SKM-1 treated with dmso at 0.1 percent for 144 hours (cell line): ENCODE measurements at regions not wholly inside any gene's neighbourhood (a gene's known extent, or its start where the extent isn't known, plus 50 kb on each side); places are given as distances from the start of the nearest gene placed in this dataset.

Experiments
- DNase-seq: peaks from one replicate; lab custom pipeline; 2025; ENCODE audit not compliant: unreplicated experiment; lab: John Stamatoyannopoulos, UW

- no peak for DNase-seq
Measured at GRCh38 chr4:4641661-4642495, 100.0 kb upstream of the STX18 start.

DNA sequence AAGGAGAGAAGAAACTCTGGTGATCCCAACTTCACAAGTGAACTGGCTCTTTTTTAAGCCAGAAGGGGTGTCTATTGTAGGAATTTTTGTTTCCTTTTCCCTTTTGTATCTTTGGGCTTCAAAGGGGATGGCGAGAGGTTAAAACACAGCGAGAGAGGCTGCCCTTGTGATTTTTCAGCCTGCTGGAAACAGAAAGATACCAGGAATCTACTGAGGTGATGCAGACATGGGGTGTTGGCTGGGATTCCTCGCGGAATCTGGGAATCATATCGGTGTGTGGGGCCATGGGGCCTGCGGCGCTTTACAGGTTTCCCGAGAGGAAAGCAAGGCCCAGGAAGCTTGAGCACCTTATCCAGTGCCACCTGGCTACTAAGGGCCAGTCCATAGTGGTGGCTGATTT, 99.4 kb upstream of the STX18 start:
- no peak for DNase-seq

DNA sequence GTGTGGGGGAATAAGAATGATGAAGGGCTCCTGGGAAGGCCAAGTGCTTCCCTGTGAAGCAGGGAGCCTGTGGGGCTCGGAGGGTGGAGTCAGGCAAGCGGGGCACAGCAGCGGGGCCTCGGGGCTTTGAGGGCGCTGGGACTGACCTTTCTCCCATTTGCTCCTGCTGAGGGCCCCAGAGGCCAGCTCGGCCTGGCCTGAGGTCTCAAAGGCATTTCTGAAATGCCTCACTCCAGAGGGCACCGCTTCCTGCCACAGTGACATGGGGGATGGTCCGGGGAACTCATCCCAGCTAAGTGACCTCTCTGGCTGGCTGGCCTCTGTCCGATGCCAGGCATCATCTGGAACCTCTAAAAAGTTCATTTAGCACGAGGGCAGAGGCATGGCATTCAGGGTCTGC, 98.8 kb upstream of the STX18 start:
- no peak for DNase-seq

DNA sequence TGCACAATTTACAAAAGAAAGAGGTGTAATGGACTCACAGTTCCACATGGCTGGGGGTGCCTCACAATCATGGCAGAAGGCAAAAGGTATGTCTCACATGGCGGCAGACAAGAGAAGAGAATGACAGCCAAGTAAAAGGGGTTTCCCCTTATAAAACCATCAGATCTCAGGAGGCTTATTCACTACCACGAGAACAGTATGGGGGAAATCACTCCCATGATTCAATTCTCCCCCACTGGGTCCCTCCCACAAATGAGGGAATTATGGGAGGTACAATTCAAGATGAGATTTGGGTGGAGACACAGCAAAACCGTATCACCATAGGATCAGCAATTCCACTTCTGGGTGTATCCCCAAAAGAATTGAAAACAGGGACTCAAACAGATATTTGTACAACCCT, 97.5 kb upstream of the STX18 start:
- DNase-seq = no peak

- DNase-seq = no peak
Measured at GRCh38 chr4:4637710-4638109, 95.9 kb upstream of the STX18 start.

DNA sequence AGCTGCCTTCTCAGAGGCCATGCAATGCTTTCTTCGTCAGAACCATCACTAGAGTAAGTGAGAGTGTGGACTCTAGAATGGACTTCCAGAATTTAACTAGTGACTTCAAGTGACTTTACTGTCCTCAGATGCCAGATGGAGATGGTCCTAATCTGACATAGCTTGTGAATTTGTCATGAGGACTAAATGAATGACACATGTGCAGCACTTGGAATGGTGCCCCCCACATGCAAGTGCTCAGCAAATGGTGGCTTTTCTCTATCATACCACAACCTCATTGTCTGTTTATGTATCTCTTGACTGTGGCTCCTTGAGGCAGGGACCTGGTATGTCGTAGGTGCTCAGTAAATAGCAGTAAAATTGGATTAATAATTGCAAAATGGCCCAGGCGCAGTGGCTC, 91.6 kb upstream of the STX18 start:
- no peak for DNase-seq

DNA sequence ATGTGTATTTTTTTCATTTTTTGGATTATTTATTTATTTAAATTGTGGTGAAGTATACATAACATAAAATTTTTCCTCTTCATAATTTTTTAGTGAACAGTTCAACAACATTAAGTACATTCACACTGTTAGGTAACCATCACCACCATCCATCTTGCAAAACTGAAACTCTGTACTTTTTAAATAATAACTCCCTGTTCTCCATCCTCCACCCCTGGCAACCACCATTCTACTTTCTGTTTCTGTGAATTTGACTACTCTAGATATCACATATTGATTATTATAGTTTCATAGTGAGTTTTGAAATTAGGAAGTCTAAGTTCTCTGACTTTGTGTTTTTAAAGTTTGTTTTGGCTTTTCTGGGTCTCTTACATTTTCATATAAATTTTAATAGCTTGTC, 89.3 kb upstream of the STX18 start:
- DNase-seq = no peak

DNA sequence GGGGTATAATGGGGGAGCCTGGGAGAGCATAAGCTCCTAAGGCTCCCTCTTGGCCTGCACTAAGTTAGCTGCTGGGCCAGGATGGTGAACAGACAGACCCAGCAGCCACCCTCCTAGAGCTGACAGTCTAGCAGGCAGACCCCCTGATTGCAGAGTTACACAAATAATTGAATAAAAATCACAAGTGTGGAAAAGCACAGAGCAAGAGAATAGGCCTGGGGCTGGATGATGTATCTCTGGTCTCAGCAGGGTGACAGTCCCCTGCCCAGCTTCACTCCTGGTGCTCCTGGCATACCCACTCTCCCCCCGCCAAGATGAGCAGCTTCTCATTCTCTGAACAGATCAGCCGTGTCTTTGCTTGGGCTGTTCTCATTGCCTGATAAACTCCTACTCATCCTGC, 86.1 kb upstream of the STX18 start:
- no peak for DNase-seq

GRCh38 chr4:4627111-4627510, 85.3 kb upstream of the STX18 start:
- DNase-seq = no peak

- DNase-seq = peak; percentile 73
Measured at GRCh38 chr4:4625488-4625887, 83.6 kb upstream of the STX18 start.

DNA sequence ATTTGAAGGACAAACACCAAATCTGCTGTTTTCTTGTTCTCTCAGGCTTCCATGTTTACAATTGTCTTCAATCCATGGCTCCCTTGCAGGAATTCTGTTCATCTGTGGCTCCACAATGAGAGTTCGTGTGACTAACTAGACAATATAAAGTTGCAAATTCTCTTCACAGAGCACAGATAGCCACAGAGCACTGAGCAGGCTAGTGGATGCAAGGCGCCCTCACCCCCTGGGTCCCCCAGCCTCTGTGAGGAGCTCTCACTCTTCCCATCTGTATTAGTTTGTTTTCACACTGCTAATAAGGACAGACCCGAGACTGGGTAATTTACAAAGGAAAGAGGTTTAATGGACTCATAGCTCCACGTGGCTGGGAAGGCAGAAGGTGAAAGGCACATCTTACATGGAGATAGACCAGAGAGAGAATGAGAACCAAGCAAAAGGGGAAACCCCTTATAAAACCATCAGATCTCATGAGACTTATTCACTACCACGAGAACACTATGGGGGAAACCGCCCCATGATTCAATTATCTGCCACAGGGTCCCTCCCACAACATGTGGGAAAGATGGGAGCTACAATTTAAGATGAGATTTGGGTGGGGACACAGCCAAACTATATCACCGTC, 82.5 kb upstream of the STX18 start:
- DNase-seq = no peak

DNA sequence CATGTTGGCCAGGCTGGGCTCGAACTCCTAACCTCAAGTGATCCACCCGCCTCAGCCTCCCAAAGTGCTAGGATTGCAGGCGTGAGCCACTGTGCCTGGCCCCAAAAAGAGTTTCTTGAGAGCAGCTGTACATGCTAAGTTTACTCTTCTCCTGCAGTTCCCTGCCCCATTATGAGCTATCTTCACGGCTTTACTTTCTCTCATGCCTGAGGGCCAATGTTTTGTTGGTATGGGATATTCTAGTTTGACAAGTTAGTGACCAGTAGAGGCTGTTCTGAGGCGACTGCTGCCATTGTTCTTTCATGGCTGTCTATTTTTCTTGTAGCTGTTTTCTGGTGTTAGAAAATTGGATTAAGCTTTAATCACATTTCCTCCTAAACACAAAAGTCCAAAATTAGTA, 78.0 kb upstream of the STX18 start:
- DNase-seq = no peak

DNA sequence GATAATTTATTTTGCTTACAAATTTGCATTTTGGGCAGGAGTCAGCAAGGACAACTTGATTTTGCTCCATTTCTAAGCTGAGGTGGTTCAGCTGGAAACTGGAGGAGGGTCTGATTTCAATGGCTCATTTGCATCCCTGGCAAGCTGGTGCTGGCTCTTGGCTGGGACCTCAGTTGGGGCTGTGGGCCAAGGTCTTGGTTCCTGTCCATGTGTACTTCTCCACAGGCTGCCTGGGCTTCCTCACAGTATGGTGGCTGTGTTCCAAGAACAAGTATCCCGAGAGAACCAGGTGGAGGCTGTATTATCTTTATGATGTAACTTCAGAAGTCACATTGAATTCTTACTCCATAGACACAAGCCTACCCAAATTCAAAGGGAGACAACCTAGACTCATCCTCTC, 77.0 kb upstream of the STX18 start:
- DNase-seq = no peak

DNA sequence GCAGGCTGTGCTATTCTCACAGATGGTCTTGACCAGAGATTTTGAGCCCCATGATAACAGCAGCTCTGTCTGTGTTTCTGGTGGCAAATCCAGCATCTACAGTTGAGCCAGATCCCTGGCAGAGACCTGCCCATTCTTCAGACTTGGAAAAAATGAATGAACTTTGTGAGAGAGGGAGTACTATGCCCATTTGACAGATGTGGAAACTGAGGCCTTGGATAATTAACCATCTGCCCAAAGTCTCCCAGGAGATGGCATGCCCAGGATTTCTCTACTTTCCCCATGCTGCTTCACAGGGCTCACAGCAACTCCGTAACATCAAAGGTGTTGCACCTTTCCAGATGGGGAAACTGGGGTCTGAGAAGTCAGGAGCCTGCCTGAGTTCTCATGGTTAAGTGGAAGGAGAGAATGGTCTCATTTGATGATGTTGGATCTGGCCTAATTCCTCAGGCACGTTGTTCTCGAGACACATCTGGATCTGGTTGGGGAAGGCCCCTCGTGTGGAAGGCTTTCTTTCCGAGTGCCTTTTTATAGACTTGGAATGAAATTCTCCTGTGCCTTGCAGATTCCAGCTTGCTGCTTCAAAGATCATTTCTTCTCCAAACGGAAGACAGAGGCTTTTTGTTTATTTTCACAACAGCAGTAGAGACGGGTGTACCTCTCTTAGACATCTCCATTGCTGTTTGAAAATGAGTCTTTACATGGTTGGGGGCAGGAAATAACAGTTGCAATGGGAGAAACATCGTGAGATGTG, 73.3 kb upstream of the STX18 start:
- DNase-seq = no peak

GRCh38 chr4:4613641-4614286, 71.9 kb upstream of the STX18 start:
- no peak for DNase-seq

DNA sequence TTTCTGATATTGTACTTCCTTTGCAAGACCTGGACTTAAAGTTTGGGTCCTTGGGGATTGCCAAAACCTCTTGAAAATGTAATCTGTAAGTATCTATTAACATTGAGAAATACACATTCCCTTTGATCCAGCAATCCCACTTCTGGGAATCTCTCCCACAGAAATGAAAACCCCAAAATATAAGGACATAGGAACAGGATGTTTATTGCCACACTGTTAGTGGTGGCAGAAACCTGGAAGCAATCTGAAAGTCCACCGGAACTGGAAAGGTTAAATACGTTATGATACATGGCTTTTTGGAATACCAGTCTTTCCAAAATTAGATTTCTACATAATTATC, 71.2 kb upstream of the STX18 start:
- no peak for DNase-seq

- DNase-seq = no peak
Measured at GRCh38 chr4:4610672-4611071, 68.8 kb upstream of the STX18 start.

- DNase-seq = no peak
Measured at GRCh38 chr4:4609622-4610334, 67.9 kb upstream of the STX18 start.

GRCh38 chr4:4608214-4608537, 66.3 kb upstream of the STX18 start:
- no peak for DNase-seq

- no peak for DNase-seq
Measured at GRCh38 chr4:4607336-4608213, 65.7 kb upstream of the STX18 start.
